ENCODE measurements at regions not wholly inside any gene's neighbourhood (a gene's known extent, or its start where the extent isn't known, plus 50 kb on each side); places are given as distances from the start of the nearest gene placed in this dataset.

DNA sequence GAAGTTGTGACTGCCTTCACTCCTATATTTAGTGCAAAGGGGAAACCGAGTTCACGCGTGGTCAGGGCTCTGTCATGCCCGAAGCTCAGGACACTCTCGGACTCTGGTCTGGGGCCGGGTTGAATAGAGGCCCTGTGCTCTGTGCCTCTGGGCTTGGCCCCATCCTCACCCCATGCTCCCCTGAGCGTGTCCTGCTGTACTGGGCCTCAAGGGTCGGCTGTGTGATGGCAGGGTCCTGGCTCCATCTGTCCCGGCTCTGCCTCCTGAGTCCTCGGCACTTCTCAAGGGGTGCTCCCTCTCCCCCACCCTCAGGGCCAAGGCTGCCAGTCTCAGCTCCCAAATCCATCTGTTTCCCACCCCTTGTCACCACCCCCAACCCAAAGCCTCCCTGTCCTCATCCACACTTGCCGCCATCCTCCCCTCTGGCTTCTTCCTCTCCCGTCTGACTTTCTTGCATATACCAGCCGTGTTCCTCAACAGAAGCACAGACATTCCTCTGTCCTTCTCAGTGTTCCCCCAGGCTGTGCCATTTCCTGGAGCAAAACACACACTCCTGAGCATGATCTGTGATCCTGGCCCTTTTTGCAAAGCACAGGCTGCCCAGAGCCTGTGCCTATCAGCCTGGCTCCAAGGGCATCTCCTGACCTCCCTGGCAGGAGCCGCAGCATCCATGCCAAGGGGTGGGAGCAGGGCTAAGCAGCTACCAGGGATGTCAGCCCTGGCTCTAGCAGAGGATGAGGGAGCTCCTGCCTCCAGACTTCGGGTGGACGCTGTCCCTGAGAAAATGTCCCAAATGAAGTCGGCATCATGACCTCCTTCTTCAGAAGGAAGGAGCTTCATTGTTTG is 64.2 kb upstream of the OTOS start:
- Mint-ChIP-seq H3K9me3 (no peaks in the 10 kb centered on the region), H3K27ac (no peak overlapping the region), H3K27me3 (peaks cover 33% of the 10 kb centered on the region), H3K4me3 (no peak overlapping the region), H3K36me3 (ENCODE audit: low read depth) (no peaks in the 10 kb centered on the region), H3K4me1 (no peaks in the 10 kb centered on the region)
- no peak for ATAC-seq (replicated peaks)

GRCh38 chr2:240205348-240205747 is 64.9 kb upstream of the OTOS start:
- H3K27me3 Mint-ChIP-seq, result peaks cover 33% of the 10 kb centered on the region
- ATAC-seq (replicated peaks), result peak; percentile 99
- H3K4me1 Mint-ChIP-seq, result no peaks in the 10 kb centered on the region
- H3K36me3 Mint-ChIP-seq (ENCODE audit: low read depth), result no peaks in the 10 kb centered on the region
- no peaks in the 10 kb centered on the region for H3K9me3 Mint-ChIP-seq
- no peak overlapping the region for H3K4me3 Mint-ChIP-seq
- no peak overlapping the region for H3K27ac Mint-ChIP-seq

GRCh38 chr2:240205772-240206171 is 65.3 kb upstream of the OTOS start:
- no peak overlapping the region for H3K27ac Mint-ChIP-seq
- H3K27me3 Mint-ChIP-seq, result peaks cover 33% of the 10 kb centered on the region
- H3K9me3 Mint-ChIP-seq, result no peaks in the 10 kb centered on the region
- no peak overlapping the region for H3K4me3 Mint-ChIP-seq
- no peak for ATAC-seq (replicated peaks)
- no peaks in the 10 kb centered on the region for H3K36me3 Mint-ChIP-seq (ENCODE audit: low read depth)
- no peaks in the 10 kb centered on the region for H3K4me1 Mint-ChIP-seq

DNA sequence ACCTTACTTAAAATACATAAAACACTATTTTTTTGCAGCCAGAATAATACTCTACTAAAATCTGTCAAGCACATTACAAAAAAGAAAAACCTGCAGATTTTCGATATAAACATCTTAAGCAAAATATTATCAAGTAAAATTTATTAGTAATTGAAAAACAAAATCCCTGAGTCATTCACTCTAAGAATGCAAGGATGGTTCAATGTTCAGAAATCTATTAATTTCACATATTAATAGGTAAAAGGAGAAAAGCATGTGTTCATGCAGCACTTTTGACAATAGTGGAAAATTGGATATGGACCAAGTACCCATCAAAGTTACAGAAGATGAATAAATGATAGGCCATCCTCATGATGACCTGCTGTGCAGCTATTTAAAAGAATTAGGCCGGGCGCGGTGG is 66.2 kb upstream of the OTOS start:
- Mint-ChIP-seq H3K27ac (no peak overlapping the region), H3K4me1 (no peaks in the 10 kb centered on the region), H3K27me3 (peaks cover 24% of the 10 kb centered on the region), H3K9me3 (no peaks in the 10 kb centered on the region), H3K4me3 (no peak overlapping the region), H3K36me3 (ENCODE audit: low read depth) (no peaks in the 10 kb centered on the region)
- ATAC-seq (replicated peaks), result no peak

DNA sequence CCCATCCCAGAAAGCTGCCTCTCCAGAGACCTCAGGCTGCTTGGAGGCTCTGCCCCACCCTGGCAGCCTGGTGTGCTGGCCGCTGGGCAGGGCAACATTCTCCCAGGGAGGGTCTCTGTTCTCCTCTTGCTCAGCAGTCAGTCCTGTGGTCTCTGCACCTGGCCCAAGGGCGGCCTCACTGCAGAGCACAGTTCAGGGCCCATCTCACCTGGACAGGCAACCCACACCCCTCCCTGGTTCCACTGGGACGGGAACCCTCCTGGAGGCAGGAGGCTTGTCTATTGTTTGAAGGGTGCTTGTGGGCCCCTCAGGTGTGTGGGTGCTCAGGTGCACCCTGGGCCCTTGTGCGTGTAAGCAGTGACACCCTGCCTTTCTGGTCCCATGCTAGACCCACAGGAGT is 67.2 kb upstream of the OTOS start:
- H3K27ac Mint-ChIP-seq, result no peak overlapping the region
- no peak for ATAC-seq (replicated peaks)
- no peaks in the 10 kb centered on the region for H3K9me3 Mint-ChIP-seq
- H3K27me3 Mint-ChIP-seq, result peaks cover 19% of the 10 kb centered on the region
- H3K4me3 Mint-ChIP-seq, result no peak overlapping the region
- no peaks in the 10 kb centered on the region for H3K4me1 Mint-ChIP-seq
- H3K36me3 Mint-ChIP-seq (ENCODE audit: low read depth), result no peaks in the 10 kb centered on the region

DNA sequence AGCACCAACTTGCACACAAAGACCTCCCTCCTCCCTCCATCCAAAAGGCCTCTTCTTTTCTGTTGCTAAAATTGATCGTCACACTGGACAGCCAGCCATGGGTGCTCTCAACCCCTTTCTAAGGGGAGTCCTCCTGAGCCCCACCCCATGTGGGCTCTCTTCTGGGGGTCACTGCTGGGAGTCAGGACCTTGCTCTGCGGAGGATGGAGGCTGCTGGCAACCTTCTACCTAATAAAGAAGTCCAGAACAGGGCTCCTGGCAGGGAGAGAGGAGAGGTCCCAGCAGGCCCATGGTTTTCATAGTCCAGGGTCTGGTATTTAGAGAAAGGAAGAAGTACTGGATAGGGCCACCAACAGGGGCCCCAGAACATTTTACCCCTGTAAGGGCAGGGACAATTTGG is 67.6 kb upstream of the OTOS start:
- no peaks in the 10 kb centered on the region for H3K36me3 Mint-ChIP-seq (ENCODE audit: low read depth)
- H3K4me1 Mint-ChIP-seq, result no peaks in the 10 kb centered on the region
- ATAC-seq (replicated peaks), result no peak
- no peak overlapping the region for H3K27ac Mint-ChIP-seq
- no peaks in the 10 kb centered on the region for H3K9me3 Mint-ChIP-seq
- H3K4me3 Mint-ChIP-seq, result no peak overlapping the region
- H3K27me3 Mint-ChIP-seq, result peaks cover 15% of the 10 kb centered on the region

- ATAC-seq (replicated peaks), result no peak
- H3K36me3 Mint-ChIP-seq (ENCODE audit: low read depth), result no peaks in the 10 kb centered on the region
- H3K9me3 Mint-ChIP-seq, result no peaks in the 10 kb centered on the region
- H3K27ac Mint-ChIP-seq, result no peak overlapping the region
- H3K4me3 Mint-ChIP-seq, result no peak overlapping the region
- H3K4me1 Mint-ChIP-seq, result no peaks in the 10 kb centered on the region
- peaks cover 12% of the 10 kb centered on the region for H3K27me3 Mint-ChIP-seq
These were observed 68.3 kb upstream of the OTOS start for GRCh38 chr2:240208631-240209211.

- ATAC-seq (replicated peaks), result no peak
- Mint-ChIP-seq H3K9me3 (no peaks in the 10 kb centered on the region), H3K27me3 (peaks cover 8% of the 10 kb centered on the region), H3K27ac (no peak overlapping the region), H3K4me3 (no peak overlapping the region), H3K36me3 (ENCODE audit: low read depth) (no peaks in the 10 kb centered on the region), H3K4me1 (no peaks in the 10 kb centered on the region)
These were observed 69.0 kb upstream of the OTOS start for GRCh38 chr2:240209493-240209892.

DNA sequence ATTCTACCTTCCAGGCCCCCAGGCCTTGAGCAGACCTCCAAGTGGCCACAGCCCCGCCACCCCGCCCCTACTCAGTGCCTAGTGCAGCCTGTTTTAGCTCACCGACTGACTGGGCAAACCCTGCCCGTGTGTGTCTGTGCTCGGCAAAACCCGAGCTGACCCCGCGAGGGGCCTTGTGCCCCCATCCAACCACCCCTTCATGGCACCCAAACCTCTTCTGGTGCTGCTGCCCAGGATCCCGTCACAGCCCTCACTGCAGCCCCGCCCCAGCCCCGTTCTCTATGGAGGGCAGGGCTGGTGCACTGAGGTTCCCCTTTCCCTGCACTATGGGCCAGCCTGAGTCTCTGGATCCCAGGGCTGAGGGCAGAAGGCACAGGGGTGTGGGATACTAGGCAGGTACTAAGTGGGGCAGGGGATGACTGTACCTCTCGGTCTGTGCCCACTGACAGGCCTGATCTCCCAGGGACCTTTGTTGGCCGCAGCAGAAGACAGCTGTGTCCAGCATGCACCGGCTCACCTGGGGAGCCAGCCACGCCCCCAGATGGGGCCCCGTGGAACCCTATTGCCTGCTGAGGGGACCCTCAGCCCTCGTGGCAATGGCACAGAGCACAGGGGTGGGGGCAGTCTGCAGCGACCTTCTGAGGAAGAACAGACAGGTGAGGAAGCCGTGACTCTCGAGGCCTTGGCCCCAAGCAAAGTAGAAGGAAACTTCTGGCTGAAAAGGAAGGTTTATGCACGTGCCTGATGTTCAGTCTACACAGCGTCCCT is 69.9 kb upstream of the OTOS start:
- Mint-ChIP-seq H3K27me3 (no peaks in the 10 kb centered on the region), H3K9me3 (no peaks in the 10 kb centered on the region), H3K4me1 (no peaks in the 10 kb centered on the region), H3K27ac (no peak overlapping the region), H3K4me3 (no peak overlapping the region), H3K36me3 (ENCODE audit: low read depth) (no peaks in the 10 kb centered on the region)
- ATAC-seq (replicated peaks), result no peak

- H3K4me3 Mint-ChIP-seq, result no peak overlapping the region
- H3K27ac Mint-ChIP-seq, result no peak overlapping the region
- ATAC-seq (replicated peaks), result no peak
- no peaks in the 10 kb centered on the region for H3K27me3 Mint-ChIP-seq
- no peaks in the 10 kb centered on the region for H3K4me1 Mint-ChIP-seq
- no peaks in the 10 kb centered on the region for H3K9me3 Mint-ChIP-seq
- H3K36me3 Mint-ChIP-seq (ENCODE audit: low read depth), result no peaks in the 10 kb centered on the region
These were observed 70.6 kb upstream of the OTOS start for GRCh38 chr2:240211096-240211495.

DNA sequence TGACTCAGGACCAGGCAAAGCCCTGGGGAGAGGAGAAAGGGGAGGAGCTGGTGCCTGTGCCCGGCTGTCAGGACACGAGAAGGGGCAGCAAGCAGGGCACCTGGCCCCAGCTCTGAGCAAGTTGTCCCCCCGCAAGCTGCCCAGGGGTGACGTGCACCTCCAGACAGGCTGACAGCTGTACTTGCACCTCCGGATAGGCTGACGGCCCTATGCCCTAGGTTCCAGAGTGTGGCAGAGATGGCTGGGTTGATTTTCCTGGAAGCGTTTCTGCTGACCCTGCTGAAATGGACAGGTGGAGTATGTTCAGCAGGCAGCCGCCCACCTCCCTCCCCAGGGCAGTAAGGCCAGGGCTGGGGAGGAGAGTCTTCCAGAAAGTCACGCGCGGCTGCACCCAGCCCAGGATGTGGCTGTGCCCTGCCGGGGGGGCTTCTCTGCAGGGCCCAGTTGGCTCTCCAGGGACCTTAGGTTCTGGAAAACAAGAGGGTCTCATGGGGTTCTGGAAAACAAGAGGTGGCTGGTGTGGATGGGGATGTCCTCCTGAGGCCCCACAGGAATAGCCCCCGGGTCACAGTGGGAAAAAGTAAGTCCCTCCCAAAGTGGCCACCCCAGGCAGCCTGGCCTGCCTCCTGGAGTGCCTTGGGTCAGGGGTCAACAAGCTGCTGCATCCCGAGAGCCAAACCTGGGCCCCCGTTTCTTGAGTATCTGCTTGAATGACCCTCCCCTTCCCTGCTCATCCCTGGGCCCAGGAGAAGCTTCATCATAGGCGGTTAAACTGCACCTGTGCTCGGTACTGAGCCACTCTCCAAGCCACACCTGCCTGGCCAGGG is 71.4 kb upstream of the OTOS start:
- Mint-ChIP-seq H3K4me3 (no peak overlapping the region), H3K27ac (no peak overlapping the region), H3K36me3 (ENCODE audit: low read depth) (no peaks in the 10 kb centered on the region), H3K4me1 (no peaks in the 10 kb centered on the region), H3K27me3 (no peaks in the 10 kb centered on the region), H3K9me3 (no peaks in the 10 kb centered on the region)
- no peak for ATAC-seq (replicated peaks)

DNA sequence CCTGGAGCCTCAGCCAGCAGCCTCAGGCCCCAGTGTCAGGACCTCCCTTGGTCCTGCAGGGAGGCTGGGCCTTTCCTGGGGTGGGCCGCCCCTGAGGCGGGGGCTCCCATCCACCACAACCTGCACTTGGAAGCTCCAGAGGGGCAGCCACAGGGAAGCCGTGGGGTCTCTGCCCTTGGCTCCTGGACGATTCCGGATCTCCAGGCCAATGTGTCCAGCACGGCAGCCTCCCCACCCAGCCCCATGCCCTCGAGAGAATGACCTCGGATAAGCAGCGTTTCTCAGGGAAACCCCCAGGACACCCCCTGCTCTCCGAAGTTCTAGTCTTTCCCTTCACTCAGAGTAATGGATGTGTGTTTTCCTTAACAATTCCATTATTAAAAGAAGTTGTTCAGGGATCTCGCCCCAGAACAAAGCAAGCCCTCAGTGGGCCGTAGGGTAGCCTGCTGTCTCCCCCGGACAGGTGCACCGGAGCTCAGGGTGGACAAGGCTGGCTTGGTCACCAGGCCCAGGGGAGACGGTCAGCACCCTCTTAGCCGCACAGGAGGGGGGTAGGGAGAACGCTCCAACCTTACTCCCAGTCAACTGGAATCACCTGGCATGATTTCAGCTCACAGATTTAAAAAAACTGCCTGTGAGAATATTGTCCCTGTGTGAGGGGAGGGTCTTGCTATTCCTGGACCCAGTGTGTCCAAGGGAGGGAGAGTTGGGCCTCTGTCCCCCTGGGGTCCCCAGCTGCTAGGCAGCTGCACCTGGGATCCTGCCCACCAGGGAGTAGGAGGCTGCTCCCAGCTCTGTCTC is 72.2 kb upstream of the OTOS start:
- H3K27ac Mint-ChIP-seq, result no peak overlapping the region
- no peak for ATAC-seq (replicated peaks)
- no peaks in the 10 kb centered on the region for H3K9me3 Mint-ChIP-seq
- H3K27me3 Mint-ChIP-seq, result no peaks in the 10 kb centered on the region
- no peak overlapping the region for H3K4me3 Mint-ChIP-seq
- no peaks in the 10 kb centered on the region for H3K4me1 Mint-ChIP-seq
- H3K36me3 Mint-ChIP-seq (ENCODE audit: low read depth), result no peaks in the 10 kb centered on the region

GRCh38 chr2:240213226-240213475 is 72.7 kb upstream of the OTOS start:
- Mint-ChIP-seq H3K4me3 (no peak overlapping the region), H3K9me3 (no peaks in the 10 kb centered on the region), H3K4me1 (no peaks in the 10 kb centered on the region), H3K27ac (no peak overlapping the region), H3K27me3 (no peaks in the 10 kb centered on the region), H3K36me3 (ENCODE audit: low read depth) (no peaks in the 10 kb centered on the region)
- no peak for ATAC-seq (replicated peaks)
